ENCODE measurements at regions not wholly inside any gene's neighbourhood (a gene's known extent, or its start where the extent isn't known, plus 50 kb on each side); places are given as distances from the start of the nearest gene placed in this dataset.
"Not testable (repeated sequence)": the region's sequence is repeated elsewhere in the genome, so short reads cannot be mapped to it uniquely, and the experiment has no call there.

- in situ Hi-C loops (cut with HindIII; ENCODE audit: low sequenced_read_pairs) = no loop called here
These were observed 426.2 kb downstream of the BCAT1 start for GRCh38 chr12:24522736-24523135.

DNA sequence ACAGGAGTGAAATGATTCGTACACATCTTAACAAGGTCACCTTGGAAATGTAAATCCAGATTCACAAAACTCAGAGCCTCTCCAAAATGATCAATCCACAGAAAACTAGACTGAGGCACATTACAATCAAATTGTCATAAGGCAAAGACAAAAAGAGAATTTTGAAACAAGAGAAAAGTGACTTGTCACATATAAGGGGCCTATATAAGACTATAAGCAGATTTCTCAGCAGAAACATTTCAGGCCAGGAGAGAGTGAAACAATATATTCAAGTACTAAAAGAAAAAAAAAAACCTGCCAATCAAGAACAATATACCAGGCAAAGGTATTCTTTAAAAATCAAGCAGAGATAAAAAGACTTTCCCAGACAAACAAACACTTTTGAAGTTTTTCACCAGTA, 429.1 kb downstream of the BCAT1 start:
- in situ Hi-C loops (cut with HindIII; ENCODE audit: low sequenced_read_pairs) = no loop called here

GRCh38 chr12:24517000-24517399, 431.9 kb downstream of the BCAT1 start:
- in situ Hi-C loops (cut with HindIII; ENCODE audit: low sequenced_read_pairs) = no loop called here

DNA sequence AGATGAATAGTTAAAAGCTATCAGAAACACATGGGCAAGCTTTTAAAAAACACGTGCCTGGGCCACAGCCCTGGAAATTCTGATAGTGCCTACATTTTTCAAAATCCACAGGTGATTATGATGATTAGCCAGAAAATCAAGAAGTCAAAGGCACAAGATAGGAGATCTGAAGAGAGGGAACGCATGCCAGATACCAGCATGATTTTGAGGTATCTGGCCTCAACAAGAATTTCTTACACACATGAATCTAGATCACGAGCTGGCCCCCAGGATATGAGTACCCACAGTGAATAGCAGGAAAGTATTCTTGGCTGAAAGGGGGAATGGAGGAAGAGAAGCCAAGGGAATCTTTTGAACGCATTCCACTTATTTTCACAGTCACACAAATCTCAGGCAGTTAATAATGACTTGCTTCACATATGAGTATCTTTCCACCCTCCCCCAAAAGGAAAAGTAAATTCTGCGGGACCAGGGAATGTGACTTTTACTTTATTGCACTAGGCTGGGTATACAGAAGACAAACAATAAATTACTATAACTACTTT, 438.2 kb downstream of the BCAT1 start:
- in situ Hi-C loops (cut with HindIII; ENCODE audit: low sequenced_read_pairs) = no loop called here

DNA sequence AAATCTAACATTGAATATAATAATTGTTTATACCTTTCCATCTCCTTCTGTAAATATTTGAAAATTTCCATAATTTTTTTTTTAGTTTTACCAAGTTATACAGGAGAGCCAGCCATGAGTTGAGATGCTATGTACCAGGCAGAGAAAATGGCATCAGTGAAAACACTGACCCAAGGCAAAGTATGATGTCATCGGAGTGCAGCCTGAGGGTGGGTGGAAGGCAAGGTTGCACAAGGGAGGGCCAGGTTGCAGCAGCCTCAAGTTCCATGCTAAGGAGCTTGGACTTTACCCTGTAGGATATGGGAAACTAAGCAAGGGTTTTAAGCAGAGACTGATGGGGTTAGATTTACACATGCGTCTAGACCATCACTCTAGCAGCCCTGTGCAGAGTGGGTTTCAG, 441.1 kb downstream of the BCAT1 start:
- in situ Hi-C loops (cut with HindIII; ENCODE audit: low sequenced_read_pairs) = no loop called here

DNA sequence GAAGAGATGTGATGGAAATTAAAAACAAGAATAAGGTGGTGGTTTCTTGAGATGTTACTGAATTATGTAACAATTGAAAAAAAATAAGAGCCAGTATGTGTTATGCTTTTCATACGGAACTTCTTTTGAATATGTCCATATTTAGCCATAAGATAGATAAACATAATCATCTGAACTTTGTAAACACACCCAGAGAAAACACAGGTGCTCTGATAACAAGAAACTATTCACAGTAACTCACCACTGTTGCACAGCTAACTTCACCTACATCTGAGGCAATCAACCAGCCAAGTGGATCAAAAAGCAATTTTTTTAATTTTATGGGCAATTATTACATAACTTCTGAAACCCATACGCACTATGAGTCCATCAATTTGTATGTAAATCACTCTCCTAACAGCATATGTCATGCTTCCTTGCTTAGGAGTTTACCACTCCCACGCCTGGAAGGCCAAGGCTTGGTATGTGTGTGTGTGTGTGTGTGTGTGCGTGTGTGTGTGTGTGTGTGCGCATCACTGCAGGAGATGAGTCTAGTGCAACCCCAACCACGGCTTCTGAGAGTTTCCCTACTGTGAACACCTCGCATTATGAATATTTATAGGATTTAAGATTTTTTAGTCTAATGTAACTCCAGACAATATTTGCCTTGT, 443.4 kb downstream of the BCAT1 start:
- in situ Hi-C loops (cut with HindIII; ENCODE audit: low sequenced_read_pairs) = no loop called here

GRCh38 chr12:24503477-24503876, 445.4 kb downstream of the BCAT1 start:
- in situ Hi-C loops (cut with HindIII; ENCODE audit: low sequenced_read_pairs) = not testable (repeated sequence)

GRCh38 chr12:24500831-24501230, 448.1 kb downstream of the BCAT1 start:
- in situ Hi-C loops (cut with HindIII; ENCODE audit: low sequenced_read_pairs) = no loop called here

DNA sequence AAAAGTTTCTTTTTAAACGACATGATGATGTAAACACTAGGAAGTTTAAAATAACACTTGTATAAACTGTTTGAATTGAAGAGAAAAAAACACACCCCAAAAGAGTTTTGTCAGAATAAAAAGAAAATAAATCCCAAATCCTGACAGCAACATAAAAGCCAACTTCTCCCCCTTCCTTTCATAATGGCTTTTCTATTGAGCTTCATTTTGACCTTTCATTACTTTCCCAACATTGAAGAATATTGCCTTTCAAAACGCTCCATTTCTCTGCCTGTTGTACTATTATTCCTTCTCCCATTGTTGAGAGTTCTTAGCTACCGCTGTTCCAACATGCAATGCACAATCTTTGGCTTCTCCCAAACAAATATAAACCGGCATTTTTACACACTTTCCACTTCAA, 448.5 kb downstream of the BCAT1 start:
- in situ Hi-C loops (cut with HindIII; ENCODE audit: low sequenced_read_pairs) = no loop called here

- in situ Hi-C loops (cut with HindIII; ENCODE audit: low sequenced_read_pairs) = no loop called here
These were observed 449.5 kb downstream of the BCAT1 start for GRCh38 chr12:24499151-24500146.

DNA sequence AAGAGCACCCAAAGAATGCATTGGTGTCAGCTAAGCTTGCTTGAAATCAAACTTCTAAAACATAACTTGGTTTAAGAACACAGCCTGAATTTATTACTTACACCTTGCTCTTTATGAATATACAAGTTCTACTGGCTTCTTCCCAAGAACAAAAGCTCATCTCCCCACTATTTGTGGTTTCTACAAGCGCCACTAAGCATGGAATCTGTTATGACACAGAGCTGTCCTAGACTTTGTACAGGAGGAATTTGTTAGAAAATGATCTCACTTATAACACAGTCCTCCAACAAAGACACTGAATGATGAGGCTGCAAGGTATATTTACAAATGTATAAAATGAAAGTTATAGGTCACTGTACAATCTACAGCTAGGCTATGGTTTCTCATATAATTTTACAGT, 452.1 kb downstream of the BCAT1 start:
- in situ Hi-C loops (cut with HindIII; ENCODE audit: low sequenced_read_pairs) = no loop called here

- in situ Hi-C loops (cut with HindIII; ENCODE audit: low sequenced_read_pairs) = no loop called here
These were observed 454.5 kb downstream of the BCAT1 start for GRCh38 chr12:24494401-24494800.

GRCh38 chr12:24491968-24492367, 456.9 kb downstream of the BCAT1 start:
- in situ Hi-C loops (cut with HindIII; ENCODE audit: low sequenced_read_pairs) = no loop called here

GRCh38 chr12:24489939-24490338, 459.0 kb downstream of the BCAT1 start:
- in situ Hi-C loops (cut with HindIII; ENCODE audit: low sequenced_read_pairs) = no loop called here

GRCh38 chr12:24488906-24489619, 459.8 kb downstream of the BCAT1 start:
- in situ Hi-C loops (cut with HindIII; ENCODE audit: low sequenced_read_pairs) = no loop called here

DNA sequence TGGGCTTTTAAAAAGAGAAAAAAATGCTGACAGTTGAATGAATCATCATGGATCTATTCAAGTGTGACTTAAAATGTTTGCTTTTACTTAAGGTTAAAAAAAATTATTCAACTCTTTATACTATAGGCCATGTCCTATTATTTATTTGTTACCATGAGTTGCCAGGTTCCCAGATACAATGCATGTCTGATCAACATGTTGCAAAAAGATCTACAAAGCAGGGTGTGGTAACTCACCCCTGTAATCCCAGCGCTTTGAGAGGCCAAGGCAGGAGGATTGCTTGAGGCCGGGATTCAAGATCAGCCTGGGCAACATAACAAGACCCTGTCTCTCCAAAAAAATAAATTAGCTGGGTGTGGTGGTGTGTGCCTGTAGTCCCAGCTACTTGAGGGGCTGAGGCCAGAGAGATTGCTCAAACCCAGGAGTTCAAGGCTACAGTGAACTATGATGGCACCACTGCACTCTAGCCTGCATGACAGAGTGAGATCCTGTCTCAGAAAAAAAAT, 460.8 kb downstream of the BCAT1 start:
- in situ Hi-C loops (cut with HindIII; ENCODE audit: low sequenced_read_pairs) = no loop called here

DNA sequence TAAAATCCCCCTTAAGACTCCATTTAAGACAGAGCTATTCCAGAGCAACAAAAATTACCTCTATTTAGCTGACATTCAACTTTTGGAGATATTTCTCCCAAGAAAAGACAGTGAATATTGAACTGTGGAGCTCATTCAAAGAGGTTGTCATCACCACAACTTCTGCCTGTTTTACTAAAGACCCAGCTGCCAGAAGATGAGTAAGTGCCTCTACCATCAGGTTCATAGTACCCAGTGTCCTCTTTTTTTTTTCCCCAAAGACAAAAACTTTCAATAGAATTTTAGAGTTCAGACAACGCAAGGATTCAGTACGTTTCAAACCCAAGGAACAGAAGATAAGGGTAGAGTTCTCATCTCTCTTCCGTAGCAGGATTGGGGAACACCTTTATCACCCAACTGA, 461.3 kb downstream of the BCAT1 start:
- in situ Hi-C loops (cut with HindIII; ENCODE audit: low sequenced_read_pairs) = no loop called here

- in situ Hi-C loops (cut with HindIII; ENCODE audit: low sequenced_read_pairs) = no loop called here
These were observed 465.2 kb downstream of the BCAT1 start for GRCh38 chr12:24483732-24484131.

DNA sequence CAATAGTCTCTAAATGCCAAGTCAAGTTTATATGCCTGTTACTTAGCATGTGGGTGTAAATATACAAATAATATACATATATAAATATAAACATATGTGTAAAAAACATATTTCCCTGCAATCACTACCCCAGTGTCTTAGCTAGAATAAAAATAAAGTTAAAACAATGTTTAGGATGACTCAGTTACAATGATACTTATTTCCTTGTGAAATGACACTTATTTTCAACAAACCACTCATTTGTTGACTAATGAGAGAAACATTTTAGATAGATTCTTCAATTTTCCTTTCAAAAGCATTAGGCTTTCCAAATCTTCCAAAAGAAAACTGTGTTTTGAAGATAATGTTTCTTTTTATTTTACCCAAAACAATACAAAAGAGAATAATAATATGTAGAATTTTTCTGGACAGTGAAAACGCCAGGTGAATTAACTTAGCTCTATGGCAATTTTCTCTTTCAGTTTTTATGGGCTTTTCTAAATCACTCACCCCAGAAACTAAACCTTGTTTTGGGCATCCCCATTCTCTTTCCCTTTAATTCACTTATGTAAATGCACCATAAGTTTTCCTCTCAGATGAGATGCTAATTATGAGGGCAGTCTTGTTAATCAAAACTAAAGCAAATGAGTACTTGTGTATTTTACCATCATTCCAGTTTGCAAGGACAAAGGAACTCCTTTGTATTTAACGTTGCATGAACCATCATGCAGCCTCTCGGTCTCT, 465.9 kb downstream of the BCAT1 start:
- in situ Hi-C loops (cut with HindIII; ENCODE audit: low sequenced_read_pairs) = no loop called here

DNA sequence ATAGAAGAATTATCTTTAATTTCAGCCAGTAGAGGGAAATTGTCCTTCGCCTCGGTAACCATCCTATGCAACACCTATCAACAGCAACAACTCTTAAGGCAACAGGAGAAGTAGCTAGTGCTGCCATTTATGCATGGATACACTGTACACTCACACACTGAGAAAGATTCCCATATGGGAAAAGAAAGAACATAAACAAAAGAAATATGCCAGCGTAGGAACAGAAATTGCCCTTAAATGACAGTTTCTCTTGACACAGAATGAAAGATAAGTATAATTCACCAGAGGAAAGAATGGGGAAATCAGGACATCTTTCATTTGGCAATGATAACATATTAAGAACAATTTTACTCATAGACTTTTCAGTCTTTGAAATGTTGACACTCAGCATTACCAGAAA, 466.9 kb downstream of the BCAT1 start:
- in situ Hi-C loops (cut with HindIII; ENCODE audit: low sequenced_read_pairs) = no loop called here

All from endothelial cell of hepatic sinusoid (primary cell).